ENCODE measurements at regions not wholly inside any gene's neighbourhood (a gene's known extent, or its start where the extent isn't known, plus 50 kb on each side); places are given as distances from the start of the nearest gene placed in this dataset.
"Not testable (repeated sequence)": the region's sequence is repeated elsewhere in the genome, so short reads cannot be mapped to it uniquely, and the experiment has no call there.

DNA sequence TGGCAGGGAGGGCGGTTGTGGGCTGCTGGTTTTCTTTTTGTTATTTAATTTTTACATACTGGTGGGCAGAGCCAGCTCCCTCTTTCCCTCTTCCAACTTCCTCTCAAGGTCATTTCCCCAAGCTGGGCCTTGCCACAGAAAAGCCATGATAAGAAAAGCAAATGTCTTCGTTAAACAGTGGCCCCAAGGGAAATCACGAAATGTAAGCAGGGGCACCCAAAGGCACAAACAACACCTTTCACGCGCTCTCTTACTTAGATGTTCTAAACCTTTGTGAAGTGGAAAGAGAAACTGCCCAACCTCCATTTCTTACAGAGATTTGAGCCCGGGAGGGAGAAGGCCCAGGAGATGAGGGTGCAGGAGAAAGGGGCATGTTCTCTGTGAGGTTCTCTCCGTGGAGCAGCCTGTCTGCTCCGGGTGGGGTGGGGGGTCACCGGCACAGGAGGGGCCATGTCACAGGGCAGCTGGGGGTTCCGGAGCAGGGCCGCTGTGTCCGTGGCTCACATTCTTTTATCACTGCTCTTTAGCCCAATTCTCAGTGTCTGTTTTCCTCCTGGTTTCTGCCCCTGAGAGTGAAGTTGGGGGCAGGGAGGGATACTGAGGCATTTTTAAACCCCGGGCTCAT is 190.7 kb upstream of the GATA6 start:
- no peak overlapping the region for H3K4me3 ChIP-seq (ENCODE audit: low read depth, low read length)
- no peak for TF ChIP-seq CTCF (IDR thresholded peaks at IDR 0.05; ENCODE audit: low read depth, low read length)

DNA sequence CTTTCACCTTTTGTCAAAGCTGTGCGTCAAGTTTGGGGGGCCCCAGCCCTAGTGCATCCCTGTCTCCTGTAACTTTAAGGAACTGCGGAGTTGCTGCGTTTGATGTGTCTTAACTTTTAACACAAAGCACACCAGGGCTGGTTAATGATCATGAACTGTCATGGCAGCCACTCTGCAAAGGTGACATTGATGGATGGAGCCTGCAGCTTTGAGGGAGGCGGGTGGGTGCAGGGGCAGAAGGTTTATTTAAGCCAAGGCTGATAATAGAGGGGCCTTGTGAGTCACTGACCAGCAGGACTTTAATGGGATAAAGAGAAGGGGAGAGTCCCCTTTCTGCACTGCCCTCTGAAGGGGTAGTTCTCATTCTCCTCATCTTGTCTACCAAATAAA is 190.2 kb upstream of the GATA6 start:
- H3K4me3 ChIP-seq (ENCODE audit: low read depth, low read length) = no peak overlapping the region
- no peak for TF ChIP-seq CTCF (IDR thresholded peaks at IDR 0.05; ENCODE audit: low read depth, low read length)

DNA sequence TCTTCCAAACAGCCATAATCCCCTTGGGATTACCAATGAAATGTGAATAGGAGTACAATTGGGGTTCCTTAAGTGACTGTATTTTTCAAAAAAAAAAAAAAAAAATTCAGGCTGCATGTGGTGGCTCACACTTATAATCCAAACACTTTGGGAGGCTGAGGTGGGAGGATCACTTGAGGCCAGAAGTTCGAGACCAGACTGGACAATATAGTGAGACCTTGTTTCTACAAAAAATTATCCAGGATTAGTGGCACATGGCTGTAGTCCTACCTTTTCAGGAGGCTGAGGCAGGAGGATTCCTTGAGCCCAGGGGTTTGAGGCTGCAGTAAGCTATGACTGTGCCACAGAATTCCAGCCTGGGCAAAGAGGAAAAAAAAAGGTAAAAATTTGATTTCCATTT is 189.6 kb upstream of the GATA6 start:
- no peak for TF ChIP-seq CTCF (IDR thresholded peaks at IDR 0.05; ENCODE audit: low read depth, low read length)

GRCh38 chr18:21980744-21981143 is 188.6 kb upstream of the GATA6 start:
- TF ChIP-seq CTCF (IDR thresholded peaks at IDR 0.05; ENCODE audit: low read depth, low read length) = no peak
- H3K4me3 ChIP-seq (ENCODE audit: low read depth, low read length) = no peak overlapping the region

More for the DNA sequence above, 189.6 kb upstream of the GATA6 start:
- no peak overlapping the region for H3K4me3 ChIP-seq (ENCODE audit: low read depth, low read length)

DNA sequence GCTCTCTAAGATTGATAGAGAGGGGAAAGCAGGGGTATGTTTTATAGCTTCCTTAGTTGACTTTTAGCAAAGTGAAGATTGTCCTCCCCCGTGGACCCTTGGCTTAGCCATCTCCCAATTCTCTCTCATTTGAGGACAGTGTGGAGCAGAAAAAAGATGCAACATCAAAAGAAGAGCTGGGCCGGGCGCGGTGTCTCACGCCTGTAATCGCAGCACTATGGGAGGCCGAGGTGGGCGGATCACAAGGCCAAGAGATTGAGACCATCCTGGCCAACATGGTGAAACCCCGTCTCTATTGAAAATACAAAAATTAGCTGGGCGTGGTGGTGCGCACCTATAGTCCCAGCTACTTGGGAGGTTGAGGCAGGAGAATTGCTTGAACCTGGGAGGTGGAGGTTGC is 187.9 kb upstream of the GATA6 start:
- H3K4me3 ChIP-seq (ENCODE audit: low read depth, low read length) = not testable (repeated sequence)

GRCh38 chr18:21991081-21991534 is 178.3 kb upstream of the GATA6 start:
- no peak for TF ChIP-seq CTCF (IDR thresholded peaks at IDR 0.05; ENCODE audit: low read depth, low read length)

GRCh38 chr18:21991886-21992285 is 177.5 kb upstream of the GATA6 start:
- no peak for TF ChIP-seq CTCF (IDR thresholded peaks at IDR 0.05; ENCODE audit: low read depth, low read length)
- H3K4me3 ChIP-seq (ENCODE audit: low read depth, low read length) = no peak overlapping the region

More at GRCh38 chr18:21991081-21991534, 178.3 kb upstream of the GATA6 start:
- no peak overlapping the region for H3K4me3 ChIP-seq (ENCODE audit: low read depth, low read length)

DNA sequence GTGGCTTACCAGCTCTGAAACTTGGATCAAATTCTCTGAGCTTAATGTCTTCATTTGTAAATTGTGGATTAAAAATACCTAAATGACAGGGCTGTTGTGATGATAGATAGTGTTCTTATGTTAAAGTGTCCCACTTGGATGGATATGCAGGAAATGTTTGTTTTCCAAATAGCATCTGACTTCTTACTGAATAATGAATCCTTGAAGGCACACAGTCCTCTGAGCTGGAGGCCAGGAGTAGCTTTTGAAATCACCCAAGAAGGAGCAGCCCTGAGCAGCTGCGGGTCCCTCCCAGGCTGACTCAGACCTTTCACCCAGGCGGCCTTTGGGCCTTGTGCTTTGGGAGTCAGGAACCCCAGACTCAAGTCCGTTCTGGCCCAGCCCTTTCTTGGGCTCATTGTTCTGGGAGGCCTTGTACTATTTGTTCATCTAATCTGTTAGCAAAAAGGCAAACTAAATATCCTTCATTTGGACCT is 173.0 kb upstream of the GATA6 start:
- TF ChIP-seq CTCF (IDR thresholded peaks at IDR 0.05; ENCODE audit: low read depth, low read length) = no peak
- no peak overlapping the region for H3K4me3 ChIP-seq (ENCODE audit: low read depth, low read length)
